DOHH2 (cell line): ENCODE measurements at regions not wholly inside any gene's neighbourhood (a gene's known extent, or its start where the extent isn't known, plus 50 kb on each side); places are given as distances from the start of the nearest gene placed in this dataset.

Experiments
- EZH2phosphoT487 ChIP-seq: fragments of 200-600 bp; sonication (generic); IDR thresholded peaks from 2 replicates; pipeline ENCODE4 v1.6.1; 2017; ENCODE audit warnings: borderline replicate concordance, mild to moderate bottlenecking, antibody characterized with exemption, low read length, moderate library complexity, mixed read lengths
- TF ChIP-seq, protein P1 (sequence below): fragments of 200-600 bp; sonication (generic); IDR thresholded peaks from one replicate; pipeline ENCODE4 v1.5.1; 2014; ENCODE audit warnings: antibody characterized with exemption, mild to moderate bottlenecking, low read depth, low read length; ENCODE audit not compliant: poor library complexity, severe bottlenecking

DNA sequence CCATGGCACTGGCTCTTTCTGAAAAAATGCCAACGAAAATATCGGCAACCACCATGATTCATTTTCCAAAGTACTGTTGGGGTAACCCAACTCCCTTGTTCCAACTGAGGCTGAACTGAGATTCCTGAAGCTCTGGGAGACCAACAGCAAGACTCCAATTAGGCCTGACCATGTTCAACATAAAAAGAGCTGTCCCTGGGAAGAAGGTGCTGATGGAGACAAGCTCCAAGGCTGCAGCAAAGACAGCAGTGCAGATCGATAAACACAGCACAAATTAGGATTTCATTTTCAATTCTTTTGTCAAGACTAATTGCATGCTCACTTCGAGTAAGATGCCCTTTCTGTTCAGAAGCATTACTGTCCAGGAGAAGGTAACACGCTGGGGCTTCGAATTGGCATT lies 968.0 kb downstream of the UQCRFS1 start:
- TF ChIP-seq, protein P1, sequence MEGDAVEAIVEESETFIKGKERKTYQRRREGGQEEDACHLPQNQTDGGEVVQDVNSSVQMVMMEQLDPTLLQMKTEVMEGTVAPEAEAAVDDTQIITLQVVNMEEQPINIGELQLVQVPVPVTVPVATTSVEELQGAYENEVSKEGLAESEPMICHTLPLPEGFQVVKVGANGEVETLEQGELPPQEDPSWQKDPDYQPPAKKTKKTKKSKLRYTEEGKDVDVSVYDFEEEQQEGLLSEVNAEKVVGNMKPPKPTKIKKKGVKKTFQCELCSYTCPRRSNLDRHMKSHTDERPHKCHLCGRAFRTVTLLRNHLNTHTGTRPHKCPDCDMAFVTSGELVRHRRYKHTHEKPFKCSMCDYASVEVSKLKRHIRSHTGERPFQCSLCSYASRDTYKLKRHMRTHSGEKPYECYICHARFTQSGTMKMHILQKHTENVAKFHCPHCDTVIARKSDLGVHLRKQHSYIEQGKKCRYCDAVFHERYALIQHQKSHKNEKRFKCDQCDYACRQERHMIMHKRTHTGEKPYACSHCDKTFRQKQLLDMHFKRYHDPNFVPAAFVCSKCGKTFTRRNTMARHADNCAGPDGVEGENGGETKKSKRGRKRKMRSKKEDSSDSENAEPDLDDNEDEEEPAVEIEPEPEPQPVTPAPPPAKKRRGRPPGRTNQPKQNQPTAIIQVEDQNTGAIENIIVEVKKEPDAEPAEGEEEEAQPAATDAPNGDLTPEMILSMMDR = no peak
- no peak for TF ChIP-seq EZH2phosphoT487
